Astrocyte of the spinal cord (primary cell): ENCODE measurements at regions not wholly inside any gene's neighbourhood (a gene's known extent, or its start where the extent isn't known, plus 50 kb on each side); places are given as distances from the start of the nearest gene placed in this dataset.

Experiments
- DNase-seq: peaks from one replicate; pipeline ENCODE4 v3.0.0; 2011; ENCODE audit warnings: low read depth, low spot score
- H3K4me3 ChIP-seq: 2 replicates; pipeline ENCODE4 v1.5.1; 2011; ENCODE audit warnings: low read depth, mild to moderate bottlenecking, low read length, moderate library complexity
- in situ Hi-C: cut with HindIII; loops from 2 replicates; pipeline ENCODE4 v1.10.0; 2017; ENCODE audit warnings: low sequenced_read_pairs
- TF ChIP-seq, protein P1 (sequence below): IDR thresholded peaks from 2 replicates; pipeline ENCODE4 v1.5.1; 2012; ENCODE audit warnings: low read depth, mild to moderate bottlenecking, low read length, inconsistent platforms

DNA sequence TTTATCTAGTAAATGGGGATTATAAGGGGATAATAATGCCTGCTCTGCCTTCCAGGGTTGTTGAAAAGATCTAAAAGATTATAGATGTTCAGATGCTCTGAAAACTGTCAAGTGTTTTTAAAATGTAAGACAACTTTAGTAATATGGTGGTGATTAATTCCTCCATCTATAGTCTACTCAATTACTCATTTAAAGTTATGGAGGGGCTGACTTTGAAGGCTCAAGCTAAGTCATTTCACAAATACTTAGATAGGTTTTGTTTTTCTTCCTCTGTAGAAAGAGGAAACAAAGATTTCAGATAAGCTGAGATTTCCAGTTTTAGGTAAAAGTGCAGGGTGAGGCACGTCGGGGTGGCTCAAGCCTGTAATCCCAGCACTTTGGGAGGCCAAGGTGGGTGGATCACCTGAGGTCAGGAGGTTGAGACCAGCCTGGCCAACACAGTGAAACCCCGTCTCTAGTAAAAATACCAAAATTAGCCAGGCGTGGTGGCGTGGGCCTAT lies 50.5 kb upstream of the PIM1 start:
- H3K4me3 ChIP-seq: no peak overlapping the region
- TF ChIP-seq, protein P1, sequence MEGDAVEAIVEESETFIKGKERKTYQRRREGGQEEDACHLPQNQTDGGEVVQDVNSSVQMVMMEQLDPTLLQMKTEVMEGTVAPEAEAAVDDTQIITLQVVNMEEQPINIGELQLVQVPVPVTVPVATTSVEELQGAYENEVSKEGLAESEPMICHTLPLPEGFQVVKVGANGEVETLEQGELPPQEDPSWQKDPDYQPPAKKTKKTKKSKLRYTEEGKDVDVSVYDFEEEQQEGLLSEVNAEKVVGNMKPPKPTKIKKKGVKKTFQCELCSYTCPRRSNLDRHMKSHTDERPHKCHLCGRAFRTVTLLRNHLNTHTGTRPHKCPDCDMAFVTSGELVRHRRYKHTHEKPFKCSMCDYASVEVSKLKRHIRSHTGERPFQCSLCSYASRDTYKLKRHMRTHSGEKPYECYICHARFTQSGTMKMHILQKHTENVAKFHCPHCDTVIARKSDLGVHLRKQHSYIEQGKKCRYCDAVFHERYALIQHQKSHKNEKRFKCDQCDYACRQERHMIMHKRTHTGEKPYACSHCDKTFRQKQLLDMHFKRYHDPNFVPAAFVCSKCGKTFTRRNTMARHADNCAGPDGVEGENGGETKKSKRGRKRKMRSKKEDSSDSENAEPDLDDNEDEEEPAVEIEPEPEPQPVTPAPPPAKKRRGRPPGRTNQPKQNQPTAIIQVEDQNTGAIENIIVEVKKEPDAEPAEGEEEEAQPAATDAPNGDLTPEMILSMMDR: no peak
- in situ Hi-C loops: no loop called here
- no peak for DNase-seq
